Activated CD4-positive, alpha-beta memory T cell treated with anti-CD3 and anti-CD28 coated beads, Interleukin-2, amount 10 ng/mL, durations not matched to agents 7 days and 5 days (primary cell): ENCODE measurements at regions not wholly inside any gene's neighbourhood (a gene's known extent, or its start where the extent isn't known, plus 50 kb on each side); places are given as distances from the start of the nearest gene placed in this dataset.

ENCODE experiments used
- CTCF ChIA-PET: fragments of 350-600 bp; sonication (Branson Sonifier 250); formaldehyde crosslinking; loops from one replicate; lab custom pipeline; 2021; ENCODE audit warnings: antibody characterized with exemption, inconsistent platforms; lab: Charles Lee
- POLR2A ChIA-PET: fragments of 350-600 bp; sonication (Branson Sonifier 250); formaldehyde crosslinking; loops from one replicate; lab custom pipeline; 2021; ENCODE audit warnings: antibody characterized with exemption; lab: Charles Lee
- DNase-seq: peaks from one replicate; pipeline ENCODE4 v3.0.0-alpha.2; 2020
- H3K27ac Mint-ChIP-seq: one replicate; pipeline ENCODE4 v1.8.0; 2021; ENCODE audit warnings: mild to moderate bottlenecking, mixed read lengths
- H3K27me3 Mint-ChIP-seq: one replicate; pipeline ENCODE4 v1.8.0; 2021; ENCODE audit warnings: mixed read lengths
- H3K36me3 Mint-ChIP-seq: one replicate; pipeline ENCODE4 v1.8.0; 2021; ENCODE audit warnings: low read depth, mixed read lengths
- H3K4me1 Mint-ChIP-seq: one replicate; pipeline ENCODE4 v1.8.0; 2021; ENCODE audit warnings: mixed read lengths
- H3K4me3 Mint-ChIP-seq: one replicate; pipeline ENCODE4 v1.8.0; 2021; ENCODE audit warnings: mild to moderate bottlenecking, mixed read lengths
- H3K9me3 Mint-ChIP-seq: one replicate; pipeline ENCODE4 v1.8.0; 2021; ENCODE audit warnings: mixed read lengths

- DNase-seq, result no peak
- no peaks in the 10 kb centered on the region for H3K36me3 Mint-ChIP-seq
- H3K4me3 Mint-ChIP-seq, result no peak overlapping the region
- H3K27me3 Mint-ChIP-seq, result no peaks in the 10 kb centered on the region
- no peaks in the 10 kb centered on the region for H3K9me3 Mint-ChIP-seq
- ChIA-PET CTCF (interaction anchor here (0.6 kb wide), 1 partner anchor 136 kb away, joined by 3 read pairs; no protein-coding TSS in a partner anchor), POLR2A (interaction anchor here (1.3 kb wide), 1 partner anchor 112 kb away, joined by 3 read pairs; no protein-coding TSS in a partner anchor)
- peaks cover 10% of the 10 kb centered on the region for H3K4me1 Mint-ChIP-seq
- H3K27ac Mint-ChIP-seq, result no peak overlapping the region
Observed at GRCh38 chr1:224486801-224487583, 52.4 kb upstream of the WDR26 start.

GRCh38 chr1:224488806-224489499 is 54.4 kb upstream of the WDR26 start:
- H3K27me3 Mint-ChIP-seq, result no peaks in the 10 kb centered on the region
- no peaks in the 10 kb centered on the region for H3K36me3 Mint-ChIP-seq
- no peak overlapping the region for H3K4me3 Mint-ChIP-seq
- DNase-seq, result no peak
- peaks cover 10% of the 10 kb centered on the region for H3K4me1 Mint-ChIP-seq
- ChIA-PET POLR2A (interaction anchor here (1.5 to 1.9 kb wide), 2 partner anchors 9 to 132 kb away, joined by 3 to 10 read pairs; no protein-coding TSS in a partner anchor), CTCF (interaction anchor here (0.9 to 1.3 kb wide), 2 partner anchors 9 to 33 kb away, joined by 3 to 4 read pairs; no protein-coding TSS in a partner anchor)
- no peaks in the 10 kb centered on the region for H3K9me3 Mint-ChIP-seq
- H3K27ac Mint-ChIP-seq, result no peak overlapping the region

- POLR2A ChIA-PET, result interaction anchor here (1.5 to 1.9 kb wide), 2 partner anchors 9 to 132 kb away, joined by 3 to 10 read pairs; no protein-coding TSS in a partner anchor
- H3K36me3 Mint-ChIP-seq, result no peaks in the 10 kb centered on the region
- H3K4me3 Mint-ChIP-seq, result no peak overlapping the region
- H3K27me3 Mint-ChIP-seq, result no peaks in the 10 kb centered on the region
- H3K4me1 Mint-ChIP-seq, result peaks cover 10% of the 10 kb centered on the region
- CTCF ChIA-PET, result interaction anchor here (0.9 to 1.3 kb wide), 2 partner anchors 8 to 34 kb away, joined by 3 to 4 read pairs; no protein-coding TSS in a partner anchor
- H3K27ac Mint-ChIP-seq, result no peak overlapping the region
- no peaks in the 10 kb centered on the region for H3K9me3 Mint-ChIP-seq
- DNase-seq, result no peak
Observed at GRCh38 chr1:224489534-224490365, 55.2 kb upstream of the WDR26 start.

- Mint-ChIP-seq H3K9me3 (no peaks in the 10 kb centered on the region), H3K27ac (no peak overlapping the region), H3K4me3 (no peak overlapping the region), H3K36me3 (peaks cover 5% of the 10 kb centered on the region), H3K4me1 (peaks cover 14% of the 10 kb centered on the region), H3K27me3 (no peaks in the 10 kb centered on the region)
- no peak for DNase-seq
- ChIA-PET CTCF (no interaction called here), POLR2A (interaction anchor here (1.1 kb wide), 1 partner anchor 22 kb away, joined by 3 read pairs; no protein-coding TSS in a partner anchor)
Observed at GRCh38 chr1:224490549-224491537, 56.2 kb upstream of the WDR26 start.

- Mint-ChIP-seq H3K36me3 (peaks cover 11% of the 10 kb centered on the region), H3K27me3 (no peaks in the 10 kb centered on the region), H3K4me1 (peaks cover 23% of the 10 kb centered on the region), H3K4me3 (no peak overlapping the region), H3K27ac (no peak overlapping the region), H3K9me3 (no peaks in the 10 kb centered on the region)
- ChIA-PET POLR2A (no interaction called here), CTCF (no interaction called here)
- no peak for DNase-seq
Observed at GRCh38 chr1:224492015-224492414, 57.4 kb upstream of the WDR26 start.

GRCh38 chr1:224492632-224493031 is 58.0 kb upstream of the WDR26 start:
- Mint-ChIP-seq H3K4me1 (peaks cover 30% of the 10 kb centered on the region), H3K36me3 (peaks cover 11% of the 10 kb centered on the region), H3K4me3 (no peak overlapping the region), H3K27me3 (no peaks in the 10 kb centered on the region), H3K9me3 (no peaks in the 10 kb centered on the region), H3K27ac (no peak overlapping the region)
- DNase-seq, result no peak
- ChIA-PET CTCF (no interaction called here), POLR2A (no interaction called here)

GRCh38 chr1:224493269-224493668 is 58.7 kb upstream of the WDR26 start:
- peaks cover 36% of the 10 kb centered on the region for H3K4me1 Mint-ChIP-seq
- no peaks in the 10 kb centered on the region for H3K27me3 Mint-ChIP-seq
- no peak overlapping the region for H3K27ac Mint-ChIP-seq
- CTCF ChIA-PET, result no interaction called here
- POLR2A ChIA-PET, result no interaction called here
- DNase-seq, result no peak
- H3K9me3 Mint-ChIP-seq, result no peaks in the 10 kb centered on the region
- H3K4me3 Mint-ChIP-seq, result no peak overlapping the region
- peaks cover 11% of the 10 kb centered on the region for H3K36me3 Mint-ChIP-seq

- Mint-ChIP-seq H3K9me3 (no peaks in the 10 kb centered on the region), H3K4me1 (peaks cover 38% of the 10 kb centered on the region), H3K27me3 (no peaks in the 10 kb centered on the region), H3K27ac (no peak overlapping the region), H3K36me3 (peaks cover 11% of the 10 kb centered on the region), H3K4me3 (no peak overlapping the region)
- CTCF ChIA-PET, result no interaction called here
- no peak for DNase-seq
- POLR2A ChIA-PET, result no interaction called here
Observed at GRCh38 chr1:224494343-224494742, 59.7 kb upstream of the WDR26 start.

- no peak for DNase-seq
- Mint-ChIP-seq H3K4me3 (no peak overlapping the region), H3K27me3 (no peaks in the 10 kb centered on the region), H3K9me3 (no peaks in the 10 kb centered on the region), H3K36me3 (peaks cover 11% of the 10 kb centered on the region), H3K4me1 (peaks cover 46% of the 10 kb centered on the region), H3K27ac (no peak overlapping the region)
- ChIA-PET CTCF (interaction anchor here (0.5 kb wide), 1 partner anchor 20 kb away, joined by 4 read pairs; no protein-coding TSS in a partner anchor), POLR2A (no interaction called here)
Observed at GRCh38 chr1:224495866-224496265, 61.3 kb upstream of the WDR26 start.

- ChIA-PET CTCF (interaction anchor here (1.7 to 3.4 kb wide), 3 partner anchors 16 to 79 kb away, joined by 3 to 37 read pairs (median 10); no protein-coding TSS in a partner anchor), POLR2A (interaction anchor here (0.8 to 2.4 kb wide), 2 partner anchors 65 to 127 kb away, joined by 4 to 24 read pairs; no protein-coding TSS in a partner anchor)
- no peak for DNase-seq
- H3K27ac Mint-ChIP-seq, result peak overlapping the region; percentile 95
- no peaks in the 10 kb centered on the region for H3K9me3 Mint-ChIP-seq
- peaks cover 11% of the 10 kb centered on the region for H3K36me3 Mint-ChIP-seq
- peaks cover 52% of the 10 kb centered on the region for H3K4me1 Mint-ChIP-seq
- no peak overlapping the region for H3K4me3 Mint-ChIP-seq
- H3K27me3 Mint-ChIP-seq, result no peaks in the 10 kb centered on the region
Observed at GRCh38 chr1:224496826-224497225, 62.2 kb upstream of the WDR26 start.

- CTCF ChIA-PET, result interaction anchor here (1.1 to 3.4 kb wide), 11 partner anchors 9 to 425 kb away, joined by 3 to 37 read pairs (median 4); no protein-coding TSS in a partner anchor
Observed at GRCh38 chr1:224497714-224498573, 63.3 kb upstream of the WDR26 start.

More at GRCh38 chr1:224497714-224498573, 63.3 kb upstream of the WDR26 start:
- POLR2A ChIA-PET, result interaction anchor here (0.6 to 2.7 kb wide), 20 partner anchors 9 to 781 kb away, joined by 3 to 24 read pairs (median 4); partner anchors contain the start of genes TP53BP2 and WDR26
- peak; percentile 86 for DNase-seq
- H3K27ac Mint-ChIP-seq, result peak overlapping the region; percentile 95
- no peaks in the 10 kb centered on the region for H3K27me3 Mint-ChIP-seq
- peaks cover 11% of the 10 kb centered on the region for H3K36me3 Mint-ChIP-seq
- H3K4me1 Mint-ChIP-seq, result peaks cover 63% of the 10 kb centered on the region
- no peaks in the 10 kb centered on the region for H3K9me3 Mint-ChIP-seq
- peak overlapping the region; percentile 52 for H3K4me3 Mint-ChIP-seq
